Mesodermal cell (in vitro differentiated cells): ENCODE measurements at regions not wholly inside any gene's neighbourhood (a gene's known extent, or its start where the extent isn't known, plus 50 kb on each side); places are given as distances from the start of the nearest gene placed in this dataset.

Experiments used
- H3K27ac ChIP-seq: 2 replicates; pipeline ENCODE4 v1.7.0; 2013; ENCODE audit warnings: mild to moderate bottlenecking, low read depth, low read length, moderate library complexity; ENCODE audit not compliant: severe bottlenecking
- H3K36me3 ChIP-seq: 2 replicates; pipeline ENCODE4 v1.7.1; 2013; ENCODE audit warnings: mild to moderate bottlenecking, low read length, moderate library complexity; ENCODE audit not compliant: control insufficient read depth, insufficient read depth
- H3K4me1 ChIP-seq: one replicate; pipeline ENCODE4 v1.7.1; 2013; ENCODE audit warnings: mild to moderate bottlenecking, low read length; ENCODE audit not compliant: insufficient read depth, control insufficient read depth, poor library complexity, severe bottlenecking
- H3K4me3 ChIP-seq: 2 replicates; pipeline ENCODE4 v1.7.0; 2013; ENCODE audit warnings: low read length, control low read depth, mild to moderate bottlenecking; ENCODE audit not compliant: insufficient read depth, poor library complexity, severe bottlenecking; ENCODE audit errors: extremely low read depth
- H3K9me3 ChIP-seq: 2 replicates; pipeline ENCODE4 v1.7.1; 2013; ENCODE audit warnings: mild to moderate bottlenecking, low read length, moderate library complexity; ENCODE audit not compliant: control insufficient read depth
- WGBS, 2 experiments: methylation state at CpG; one replicate each; pipeline ENCODE4 v1.1.5; 2013; ENCODE audit warnings: missing lambda C conversion rate in 2 of 2; ENCODE audit not compliant: insufficient coverage in 2 of 2; 5-methylcytosine and 5-hydroxymethylcytosine counted together

DNA sequence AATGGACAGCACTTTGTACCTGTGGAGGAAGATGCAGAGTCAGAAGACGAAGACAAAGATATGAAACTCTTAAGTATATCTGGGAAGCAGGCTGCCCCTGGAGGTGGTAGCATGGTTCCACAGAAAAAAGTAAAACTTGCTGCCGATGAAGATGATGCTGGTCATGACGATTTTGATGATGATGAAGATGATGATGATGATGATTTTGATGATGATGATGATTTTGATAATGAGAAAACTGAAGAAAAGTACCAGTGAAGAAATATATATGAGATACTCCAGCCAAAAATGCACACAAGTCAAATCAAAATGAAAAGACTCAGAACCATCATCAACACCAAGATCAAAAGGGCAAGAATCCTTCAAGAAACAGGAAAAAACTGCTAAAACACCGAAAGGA is 268.5 kb upstream of the EEF2KMT start:
- Histone ChIP-seq H3K4me1 (no peaks in the 10 kb centered on the region), H3K9me3 (no peaks in the 10 kb centered on the region), H3K4me3 (no peak overlapping the region), H3K36me3 (no peaks in the 10 kb centered on the region), H3K27ac (no peak overlapping the region)
- WGBS, 2 experiments: 78 to 79% methylated on average over 4 of the region's 4 CpGs

GRCh38 chr16:5364186-5364585 is 266.6 kb upstream of the EEF2KMT start:
- H3K4me1 ChIP-seq: no peaks in the 10 kb centered on the region
- H3K27ac ChIP-seq: no peak overlapping the region
- no peaks in the 10 kb centered on the region for H3K9me3 ChIP-seq
- no peak overlapping the region for H3K4me3 ChIP-seq
- H3K36me3 ChIP-seq: no peaks in the 10 kb centered on the region
- WGBS, 2 experiments: 67 to 87% methylated on average over 1 to 3 of the region's 5 CpGs

- Histone ChIP-seq H3K9me3 (no peaks in the 10 kb centered on the region), H3K4me1 (no peaks in the 10 kb centered on the region), H3K27ac (no peak overlapping the region), H3K36me3 (no peaks in the 10 kb centered on the region), H3K4me3 (no peak overlapping the region)
- WGBS, 2 experiments: 81 to 83% methylated on average over 3 to 4 of the region's 5 CpGs
These were observed 263.7 kb upstream of the EEF2KMT start for GRCh38 chr16:5361322-5361721.

DNA sequence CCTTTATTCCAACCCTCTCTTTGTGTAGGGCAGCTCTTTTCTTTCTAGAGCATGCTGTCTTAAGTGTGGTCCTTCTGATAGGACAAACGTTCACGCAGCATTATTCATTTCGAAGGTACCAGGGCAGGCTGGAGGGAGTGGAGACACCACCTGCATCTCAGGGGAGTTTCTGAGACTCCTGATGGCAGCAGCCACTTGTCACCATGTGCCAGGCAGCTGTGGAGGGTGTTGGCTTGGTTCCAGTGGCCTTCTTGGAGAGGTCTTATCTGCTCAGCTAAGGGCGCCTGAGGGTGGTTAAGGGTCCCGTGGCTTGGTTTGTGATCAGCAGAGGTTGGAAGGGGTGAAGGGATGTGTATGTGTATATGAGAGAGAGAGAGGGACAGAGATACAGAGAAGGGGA is 257.1 kb upstream of the EEF2KMT start:
- H3K36me3 ChIP-seq: no peaks in the 10 kb centered on the region
- no peaks in the 10 kb centered on the region for H3K4me1 ChIP-seq
- H3K4me3 ChIP-seq: no peak overlapping the region
- no peaks in the 10 kb centered on the region for H3K9me3 ChIP-seq
- H3K27ac ChIP-seq: no peak overlapping the region
- 88 to 96% methylated on average over 4 to 5 of the region's 5 CpGs for WGBS, 2 experiments

- H3K36me3 ChIP-seq: no peaks in the 10 kb centered on the region
- 59 to 77% methylated on average over 7 to 10 of the region's 11 CpGs for WGBS, 2 experiments
- no peak overlapping the region for H3K4me3 ChIP-seq
- H3K9me3 ChIP-seq: no peaks in the 10 kb centered on the region
- no peak overlapping the region for H3K27ac ChIP-seq
- H3K4me1 ChIP-seq: no peaks in the 10 kb centered on the region
These were observed 252.3 kb upstream of the EEF2KMT start for GRCh38 chr16:5349670-5350517.

DNA sequence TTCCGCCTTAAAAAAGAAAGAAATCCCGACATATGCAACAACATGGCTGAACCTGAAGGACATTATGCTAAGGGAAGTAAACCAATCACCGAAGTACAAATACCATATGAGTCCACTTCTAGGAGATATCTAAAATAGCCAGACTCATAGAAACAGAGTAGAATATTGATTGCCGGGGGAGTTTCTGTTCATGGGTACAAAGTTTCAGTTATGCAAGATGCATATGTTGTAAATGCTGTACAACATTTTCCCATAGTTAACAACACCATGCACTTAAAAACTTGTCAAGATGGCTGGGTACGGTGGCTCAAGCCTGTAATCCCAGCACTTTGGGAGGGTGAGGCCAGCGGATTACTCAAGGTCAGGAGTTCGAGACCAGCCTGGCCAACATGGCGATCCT is 251.5 kb upstream of the EEF2KMT start:
- no peaks in the 10 kb centered on the region for H3K4me1 ChIP-seq
- H3K27ac ChIP-seq: no peak overlapping the region
- H3K4me3 ChIP-seq: no peak overlapping the region
- H3K9me3 ChIP-seq: no peaks in the 10 kb centered on the region
- 86 to 97% methylated on average over 4 to 5 of the region's 8 CpGs for WGBS, 2 experiments
- H3K36me3 ChIP-seq: no peaks in the 10 kb centered on the region

DNA sequence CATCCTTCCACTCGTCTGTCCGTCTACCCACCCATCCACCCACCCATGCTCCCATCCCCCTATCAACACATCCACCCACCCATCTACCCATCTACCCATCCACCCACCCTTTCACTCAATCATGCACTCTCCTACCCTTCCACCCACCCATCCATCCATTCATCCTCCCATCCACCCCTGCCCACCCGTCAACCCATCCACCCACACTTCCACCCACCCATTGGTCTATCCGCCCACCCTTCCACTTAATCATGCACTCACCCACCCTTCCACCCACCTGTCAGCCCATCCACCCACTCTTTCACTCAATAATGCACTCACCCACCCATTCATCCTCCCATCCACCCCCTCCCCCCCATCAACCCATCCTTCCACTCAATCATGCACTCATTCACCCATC is 250.0 kb upstream of the EEF2KMT start:
- Histone ChIP-seq H3K9me3 (no peaks in the 10 kb centered on the region), H3K27ac (no peak overlapping the region), H3K4me3 (no peak overlapping the region), H3K4me1 (no peaks in the 10 kb centered on the region), H3K36me3 (no peaks in the 10 kb centered on the region)
- 93 to 95% methylated on average over 3 to 4 of the region's 4 CpGs for WGBS, 2 experiments

- Histone ChIP-seq H3K9me3 (no peaks in the 10 kb centered on the region), H3K4me1 (peaks cover 10% of the 10 kb centered on the region), H3K27ac (no peak overlapping the region), H3K36me3 (no peaks in the 10 kb centered on the region), H3K4me3 (no peak overlapping the region)
- WGBS, 2 experiments: 73 to 81% methylated on average over 4 of the region's 6 CpGs
These were observed 239.3 kb upstream of the EEF2KMT start for GRCh38 chr16:5336941-5337340.

DNA sequence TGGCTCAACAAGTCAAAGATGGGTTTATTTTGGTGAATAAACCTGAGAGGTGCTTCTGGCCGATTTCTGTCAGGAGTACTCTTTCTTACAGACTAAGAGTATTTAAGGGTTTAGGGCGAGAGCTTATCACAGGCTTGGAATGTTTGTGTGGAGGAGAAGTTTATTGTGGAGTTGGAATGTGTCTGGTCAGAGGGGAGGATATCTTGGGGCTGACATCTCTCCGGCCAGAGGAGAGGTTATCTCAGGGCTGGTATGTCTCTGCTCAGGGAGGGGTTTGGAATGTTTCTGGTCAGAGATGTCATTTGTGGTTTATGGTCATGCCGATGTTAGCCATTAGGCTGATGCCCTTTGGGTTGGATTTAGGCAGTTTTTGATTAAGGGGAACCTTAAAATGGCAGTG is 236.4 kb upstream of the EEF2KMT start:
- H3K27ac ChIP-seq: no peak overlapping the region

DNA sequence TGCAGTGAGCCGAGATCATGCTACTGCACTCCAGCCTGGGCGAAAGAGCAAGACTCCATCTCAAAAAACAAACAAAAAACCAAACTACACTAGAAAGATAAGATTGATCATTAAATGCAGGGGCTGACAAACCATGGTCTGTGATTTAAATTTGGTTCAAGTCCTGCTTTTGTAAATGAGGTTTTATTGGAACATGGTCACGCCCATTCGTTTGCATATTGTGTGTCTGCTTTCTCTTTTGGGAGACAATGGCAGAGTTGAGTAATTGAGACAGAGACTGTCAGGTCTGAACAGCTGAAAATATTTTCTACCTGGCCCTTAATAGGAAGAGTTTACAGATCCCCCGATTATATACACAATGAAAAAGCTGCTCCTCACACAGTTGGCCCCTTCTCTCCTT is 235.5 kb upstream of the EEF2KMT start:
- Histone ChIP-seq H3K27ac (no peak overlapping the region), H3K4me3 (no peak overlapping the region), H3K4me1 (peaks cover 10% of the 10 kb centered on the region), H3K36me3 (no peaks in the 10 kb centered on the region), H3K9me3 (peaks cover 11% of the 10 kb centered on the region)
- 79 to 81% methylated on average over 3 of the region's 5 CpGs for WGBS, 2 experiments

More for the DNA sequence above, 236.4 kb upstream of the EEF2KMT start:
- Histone ChIP-seq H3K4me3 (no peak overlapping the region), H3K9me3 (peaks cover 11% of the 10 kb centered on the region), H3K4me1 (peaks cover 10% of the 10 kb centered on the region), H3K36me3 (no peaks in the 10 kb centered on the region)
- 63 to 72% methylated on average over 4 of the region's 4 CpGs for WGBS, 2 experiments

DNA sequence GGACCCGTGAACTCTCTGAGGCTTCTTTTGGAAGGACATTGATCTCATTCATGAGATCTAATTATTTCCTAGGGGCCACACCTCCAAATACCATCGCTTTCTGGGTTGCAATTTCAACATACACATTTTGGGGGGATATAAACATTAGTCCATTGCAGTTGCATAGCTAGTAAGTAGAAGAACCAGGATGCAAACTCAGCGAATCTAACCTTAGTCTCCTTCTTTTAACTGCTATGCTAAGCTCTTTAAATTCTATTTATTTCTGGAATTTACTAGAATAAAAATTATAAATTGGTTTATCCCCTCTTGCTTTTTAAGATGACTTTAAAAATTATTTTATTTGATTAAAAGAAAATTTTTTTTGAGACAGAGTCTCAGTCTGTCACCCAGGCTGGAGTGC is 232.5 kb upstream of the EEF2KMT start:
- WGBS, 2 experiments: 86 to 90% methylated on average over 1 of the region's 3 CpGs
- H3K36me3 ChIP-seq: no peaks in the 10 kb centered on the region
- H3K4me3 ChIP-seq: no peak overlapping the region
- H3K9me3 ChIP-seq: peaks cover 11% of the 10 kb centered on the region
- no peak overlapping the region for H3K27ac ChIP-seq
- H3K4me1 ChIP-seq: peaks cover 10% of the 10 kb centered on the region
